ENCODE measurements at regions not wholly inside any gene's neighbourhood (a gene's known extent, or its start where the extent isn't known, plus 50 kb on each side); places are given as distances from the start of the nearest gene placed in this dataset.

- Histone ChIP-seq H3K9me3 (ENCODE audit: control insufficient read depth in 4 of 4, low read length in 3 of 4) (no peaks in the 10 kb centered on the region), H3K9ac (ENCODE audit: low read depth in 1 of 2, low read length in 2 of 2) (no peak overlapping the region), H3K36me3 (ENCODE audit: control insufficient read depth in 4 of 4, insufficient read depth in 3 of 4, low read depth in 1 of 4, low read length in 3 of 4) (no peaks in the 10 kb centered on the region), H3K27ac (ENCODE audit: low read depth in 1 of 2, low read length in 2 of 2) (no peak overlapping the region), H3K4me1 (ENCODE audit: control insufficient read depth in 4 of 4, insufficient read depth in 4 of 4, low read length in 3 of 4) (no peaks in the 10 kb centered on the region), H3K4me3 (ENCODE audit: low read depth in 1 of 3, low read length in 3 of 3) (no peak overlapping the region), H3K27me3 (ENCODE audit: control insufficient read depth in 4 of 4, insufficient read depth in 4 of 4, low read length in 3 of 4) (no peaks in the 10 kb centered on the region)
- WGBS, result 86% methylated on average over 4 of the region's 4 CpGs
- no peak for DNase-seq (ENCODE audit: low spot score)
- TF ChIP-seq, protein P1, sequence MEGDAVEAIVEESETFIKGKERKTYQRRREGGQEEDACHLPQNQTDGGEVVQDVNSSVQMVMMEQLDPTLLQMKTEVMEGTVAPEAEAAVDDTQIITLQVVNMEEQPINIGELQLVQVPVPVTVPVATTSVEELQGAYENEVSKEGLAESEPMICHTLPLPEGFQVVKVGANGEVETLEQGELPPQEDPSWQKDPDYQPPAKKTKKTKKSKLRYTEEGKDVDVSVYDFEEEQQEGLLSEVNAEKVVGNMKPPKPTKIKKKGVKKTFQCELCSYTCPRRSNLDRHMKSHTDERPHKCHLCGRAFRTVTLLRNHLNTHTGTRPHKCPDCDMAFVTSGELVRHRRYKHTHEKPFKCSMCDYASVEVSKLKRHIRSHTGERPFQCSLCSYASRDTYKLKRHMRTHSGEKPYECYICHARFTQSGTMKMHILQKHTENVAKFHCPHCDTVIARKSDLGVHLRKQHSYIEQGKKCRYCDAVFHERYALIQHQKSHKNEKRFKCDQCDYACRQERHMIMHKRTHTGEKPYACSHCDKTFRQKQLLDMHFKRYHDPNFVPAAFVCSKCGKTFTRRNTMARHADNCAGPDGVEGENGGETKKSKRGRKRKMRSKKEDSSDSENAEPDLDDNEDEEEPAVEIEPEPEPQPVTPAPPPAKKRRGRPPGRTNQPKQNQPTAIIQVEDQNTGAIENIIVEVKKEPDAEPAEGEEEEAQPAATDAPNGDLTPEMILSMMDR (IDR thresholded peaks at IDR 0.05; ENCODE audit: low read depth, low read length, missing input control), result no peak
- TF ChIP-seq FOXA1 (IDR thresholded peaks at IDR 0.05) (no peak), NR2F2 (IDR thresholded peaks at IDR 0.05) (no peak), SP1 (IDR thresholded peaks at IDR 0.05) (no peak), GABPA (IDR thresholded peaks at IDR 0.05 in 1 of 2, conservative IDR thresholded peaks at IDR 0.05 in 1 of 2) (no peak), TAF1 (conservative IDR thresholded peaks at IDR 0.05) (no peak), JUND (IDR thresholded peaks at IDR 0.05) (no peak), RAD21 (IDR thresholded peaks at IDR 0.05) (no peak), HNF4A (conservative IDR thresholded peaks at IDR 0.05) (no peak), REST (IDR thresholded peaks at IDR 0.05) (no peak), HNF4G (IDR thresholded peaks at IDR 0.05) (no peak), FOXA2 (IDR thresholded peaks at IDR 0.05) (no peak)
These were observed 119.2 kb upstream of the CMC1 start for GRCh38 chr3:28122227-28122626.

GRCh38 chr3:28124882-28125281 is 116.5 kb upstream of the CMC1 start:
- no peaks in the 10 kb centered on the region for H3K27me3 ChIP-seq (ENCODE audit: control insufficient read depth in 4 of 4, insufficient read depth in 4 of 4, low read length in 3 of 4)

GRCh38 chr3:28125342-28125741 is 116.1 kb upstream of the CMC1 start:
- no peaks in the 10 kb centered on the region for H3K9me3 ChIP-seq (ENCODE audit: control insufficient read depth in 4 of 4, low read length in 3 of 4)
- no peaks in the 10 kb centered on the region for H3K4me1 ChIP-seq (ENCODE audit: control insufficient read depth in 4 of 4, insufficient read depth in 4 of 4, low read length in 3 of 4)
- no peak overlapping the region for H3K9ac ChIP-seq (ENCODE audit: low read depth in 1 of 2, low read length in 2 of 2)
- no peak overlapping the region for H3K4me3 ChIP-seq (ENCODE audit: low read depth in 1 of 3, low read length in 3 of 3)
- H3K36me3 ChIP-seq (ENCODE audit: control insufficient read depth in 4 of 4, insufficient read depth in 3 of 4, low read depth in 1 of 4, low read length in 3 of 4), result no peaks in the 10 kb centered on the region
- no peak for DNase-seq (ENCODE audit: low spot score)
- H3K27me3 ChIP-seq (ENCODE audit: control insufficient read depth in 4 of 4, insufficient read depth in 4 of 4, low read length in 3 of 4), result no peaks in the 10 kb centered on the region
- no peak overlapping the region for H3K27ac ChIP-seq (ENCODE audit: low read depth in 1 of 2, low read length in 2 of 2)
- TF ChIP-seq RAD21 (IDR thresholded peaks at IDR 0.05) (no peak), JUND (IDR thresholded peaks at IDR 0.05) (no peak), ATF3 (IDR thresholded peaks at IDR 0.05) (no peak), FOXA2 (IDR thresholded peaks at IDR 0.05) (no peak), SP1 (IDR thresholded peaks at IDR 0.05) (no peak), NR2F2 (IDR thresholded peaks at IDR 0.05) (no peak), TAF1 (conservative IDR thresholded peaks at IDR 0.05) (no peak), HNF4A (conservative IDR thresholded peaks at IDR 0.05) (no peak), REST (IDR thresholded peaks at IDR 0.05) (no peak), GABPA (IDR thresholded peaks at IDR 0.05 in 1 of 2, conservative IDR thresholded peaks at IDR 0.05 in 1 of 2) (no peak), RXRA (IDR thresholded peaks at IDR 0.05) (no peak)
- TF ChIP-seq, protein P2, sequence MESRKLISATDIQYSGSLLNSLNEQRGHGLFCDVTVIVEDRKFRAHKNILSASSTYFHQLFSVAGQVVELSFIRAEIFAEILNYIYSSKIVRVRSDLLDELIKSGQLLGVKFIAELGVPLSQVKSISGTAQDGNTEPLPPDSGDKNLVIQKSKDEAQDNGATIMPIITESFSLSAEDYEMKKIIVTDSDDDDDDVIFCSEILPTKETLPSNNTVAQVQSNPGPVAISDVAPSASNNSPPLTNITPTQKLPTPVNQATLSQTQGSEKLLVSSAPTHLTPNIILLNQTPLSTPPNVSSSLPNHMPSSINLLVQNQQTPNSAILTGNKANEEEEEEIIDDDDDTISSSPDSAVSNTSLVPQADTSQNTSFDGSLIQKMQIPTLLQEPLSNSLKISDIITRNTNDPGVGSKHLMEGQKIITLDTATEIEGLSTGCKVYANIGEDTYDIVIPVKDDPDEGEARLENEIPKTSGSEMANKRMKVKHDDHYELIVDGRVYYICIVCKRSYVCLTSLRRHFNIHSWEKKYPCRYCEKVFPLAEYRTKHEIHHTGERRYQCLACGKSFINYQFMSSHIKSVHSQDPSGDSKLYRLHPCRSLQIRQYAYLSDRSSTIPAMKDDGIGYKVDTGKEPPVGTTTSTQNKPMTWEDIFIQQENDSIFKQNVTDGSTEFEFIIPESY (IDR thresholded peaks at IDR 0.05), result no peak

More at GRCh38 chr3:28124882-28125281, 116.5 kb upstream of the CMC1 start:
- TF ChIP-seq HNF4G (IDR thresholded peaks at IDR 0.05) (no peak), SP1 (IDR thresholded peaks at IDR 0.05) (no peak), JUND (IDR thresholded peaks at IDR 0.05) (no peak), FOXA1 (IDR thresholded peaks at IDR 0.05) (no peak), RAD21 (IDR thresholded peaks at IDR 0.05) (no peak), NR2F2 (IDR thresholded peaks at IDR 0.05) (no peak), EGR1 (IDR thresholded peaks at IDR 0.05; ENCODE audit: low read depth in 2 of 2) (no peak), RXRA (IDR thresholded peaks at IDR 0.05) (no peak), GABPA (IDR thresholded peaks at IDR 0.05 in 1 of 2, conservative IDR thresholded peaks at IDR 0.05 in 1 of 2) (no peak), FOXA2 (IDR thresholded peaks at IDR 0.05) (no peak)
- Histone ChIP-seq H3K27ac (ENCODE audit: low read depth in 1 of 2, low read length in 2 of 2) (no peak overlapping the region), H3K4me3 (ENCODE audit: low read depth in 1 of 3, low read length in 3 of 3) (no peak overlapping the region), H3K36me3 (ENCODE audit: control insufficient read depth in 4 of 4, insufficient read depth in 3 of 4, low read depth in 1 of 4, low read length in 3 of 4) (no peaks in the 10 kb centered on the region), H3K9me3 (ENCODE audit: control insufficient read depth in 4 of 4, low read length in 3 of 4) (no peaks in the 10 kb centered on the region), H3K9ac (ENCODE audit: low read depth in 1 of 2, low read length in 2 of 2) (no peak overlapping the region), H3K4me1 (ENCODE audit: control insufficient read depth in 4 of 4, insufficient read depth in 4 of 4, low read length in 3 of 4) (no peaks in the 10 kb centered on the region)
- WGBS, result 71% methylated on average over 3 of the region's 3 CpGs
- DNase-seq (ENCODE audit: low spot score), result no peak
